ENCODE measurements at regions not wholly inside any gene's neighbourhood (a gene's known extent, or its start where the extent isn't known, plus 50 kb on each side); places are given as distances from the start of the nearest gene placed in this dataset.

- Histone ChIP-seq H3K27ac (ENCODE audit: extremely low read length, insufficient read depth, low read length) (no peak overlapping the region), H3K4me3 (replicated peaks in 1 of 3; ENCODE audit: insufficient read depth in 1 of 3, low read depth in 2 of 3, low read length in 3 of 3) (no peak overlapping the region), H3K4me2 (ENCODE audit: low read depth, low read length) (no peak overlapping the region), H4K20me1 (ENCODE audit: insufficient read depth, low read length) (no peaks in the 10 kb centered on the region), H3K79me2 (ENCODE audit: insufficient read depth, low read length) (no peaks in the 10 kb centered on the region), H3K9ac (ENCODE audit: insufficient read depth, low read depth, low read length) (no peak overlapping the region), H3K27me3 (ENCODE audit: control insufficient read depth in 1 of 2, insufficient read depth in 2 of 2, low read length in 2 of 2) (no peaks in the 10 kb centered on the region), H2AFZ (ENCODE audit: low read length) (no peak overlapping the region), H3K36me3 (replicated peaks in 1 of 2; ENCODE audit: control insufficient read depth in 1 of 2, insufficient read depth in 2 of 2, low read length in 2 of 2) (no peaks in the 10 kb centered on the region), H3K4me1 (ENCODE audit: insufficient read depth, low read length) (no peaks in the 10 kb centered on the region), H3K9me3 (ENCODE audit: low read length) (no peaks in the 10 kb centered on the region)
- FAIRE-seq (no peak), ATAC-seq (no peak), DNase-seq (ENCODE audit: low spot score) (no peak)
- in situ Hi-C loops (cut with HindIII; ENCODE audit: extremely low pct_ligation_motif_present, low pct_unique_long_range_greater_than_20kb) (no loop called here), intact Hi-C loops (cut with micrococcal nuclease; ENCODE audit: unreplicated experiment) (no loop called here)
- no TSS peak for BruUV-seq (replicated peaks)
- ChIA-PET CTCF (ENCODE audit: low intra/inter-chr PET ratio, low total read pairs) (no interaction called here), POLR2A (no interaction called here)
- whole genome bisulfite sequencing (ENCODE audit: low lambda C conversion rate) = 17% methylated on average over 3 of the region's 4 CpGs
- TF ChIP-seq FOXA1 (IDR thresholded peaks at IDR 0.05) (no peak), FOXA1 (CRISPR knock-in tag; IDR thresholded peaks at IDR 0.05) (no peak), NR1H2 (CRISPR knock-in tag; IDR thresholded peaks at IDR 0.05; ENCODE audit: borderline replicate concordance, low read depth) (no peak), NCOR1 (IDR thresholded peaks at IDR 0.05; ENCODE audit: borderline replicate concordance, low read length) (no peak), MED1 (CRISPR knock-in tag; IDR thresholded peaks at IDR 0.05) (no peak), PHF20 (CRISPR knock-in tag; IDR thresholded peaks at IDR 0.05) (no peak), TCF7 (IDR thresholded peaks at IDR 0.05; ENCODE audit: low read depth) (no peak), ZFP90 (CRISPR knock-in tag; IDR thresholded peaks at IDR 0.05; ENCODE audit: borderline replicate concordance) (no peak)
These were observed 446.8 kb downstream of the TFAP2B start for GRCh38 chr6:51265426-51265825.

- DNase-seq (ENCODE audit: low spot score) (no peak), ATAC-seq (no peak), FAIRE-seq (no peak)
- no TSS peak for BruUV-seq (replicated peaks)
- Histone ChIP-seq H3K79me2 (ENCODE audit: insufficient read depth, low read length) (no peaks in the 10 kb centered on the region), H4K20me1 (ENCODE audit: insufficient read depth, low read length) (no peaks in the 10 kb centered on the region), H3K4me2 (ENCODE audit: low read depth, low read length) (no peak overlapping the region), H2AFZ (ENCODE audit: low read length) (no peak overlapping the region), H3K4me1 (ENCODE audit: insufficient read depth, low read length) (no peaks in the 10 kb centered on the region), H3K9me3 (ENCODE audit: low read length) (no peaks in the 10 kb centered on the region), H3K27me3 (ENCODE audit: control insufficient read depth in 1 of 2, insufficient read depth in 2 of 2, low read length in 2 of 2) (no peaks in the 10 kb centered on the region), H3K36me3 (replicated peaks in 1 of 2; ENCODE audit: control insufficient read depth in 1 of 2, insufficient read depth in 2 of 2, low read length in 2 of 2) (no peaks in the 10 kb centered on the region), H3K27ac (ENCODE audit: extremely low read length, insufficient read depth, low read length) (no peak overlapping the region), H3K9ac (ENCODE audit: insufficient read depth, low read depth, low read length) (no peak overlapping the region), H3K4me3 (replicated peaks in 1 of 3; ENCODE audit: insufficient read depth in 1 of 3, low read depth in 2 of 3, low read length in 3 of 3) (no peak overlapping the region)
- intact Hi-C loops (cut with micrococcal nuclease; ENCODE audit: unreplicated experiment) = no loop called here
- ChIA-PET POLR2A (no interaction called here), CTCF (ENCODE audit: low intra/inter-chr PET ratio, low total read pairs) (no interaction called here)
- in situ Hi-C loops (cut with HindIII; ENCODE audit: extremely low pct_ligation_motif_present, low pct_unique_long_range_greater_than_20kb) = no loop called here
- 4% methylated on average over 1 of the region's 1 CpG for WGBS (ENCODE audit: low lambda C conversion rate)
- TF ChIP-seq PAXIP1 (CRISPR knock-in tag; conservative IDR thresholded peaks at IDR 0.05) = no peak
- TF ChIP-seq ZNF782 (CRISPR knock-in tag; IDR thresholded peaks at IDR 0.05; ENCODE audit: borderline replicate concordance) = no peak
- TF ChIP-seq ZNF567 (CRISPR knock-in tag; IDR thresholded peaks at IDR 0.05; ENCODE audit: borderline replicate concordance) = no peak
- TF ChIP-seq BATF2 (CRISPR knock-in tag; IDR thresholded peaks at IDR 0.05) = no peak
- TF ChIP-seq IRX3 (CRISPR knock-in tag; IDR thresholded peaks at IDR 0.05; ENCODE audit: borderline replicate concordance, low read depth) = no peak
- TF ChIP-seq ZSCAN25 (CRISPR knock-in tag; IDR thresholded peaks at IDR 0.05) = no peak
- no peak for TF ChIP-seq CCAR2 (optimal IDR thresholded peaks at IDR 0.05; ENCODE audit: low read depth, low read length)
- no peak for TF ChIP-seq ZNF816 (CRISPR knock-in tag; IDR thresholded peaks at IDR 0.05; ENCODE audit: borderline replicate concordance)
- TF ChIP-seq ZSCAN21 (CRISPR knock-in tag; IDR thresholded peaks at IDR 0.05; ENCODE audit: borderline replicate concordance) = no peak
- TF ChIP-seq ATAD3A (CRISPR knock-in tag; IDR thresholded peaks at IDR 0.05) = no peak
These were observed 447.9 kb downstream of the TFAP2B start for GRCh38 chr6:51266604-51267003.
